Spleen (tissue), 11 donors: ENCODE measurements at regions not wholly inside any gene's neighbourhood (a gene's known extent, or its start where the extent isn't known, plus 50 kb on each side); places are given as distances from the start of the nearest gene placed in this dataset.

Experiments used
- DNase-seq: peaks from one replicate; pipeline ENCODE4 v3.0.0-alpha.2; 2020
- H3K27ac ChIP-seq, 8 donors: fragments of 200-600 bp; sonication (generic) in 7 of 8; 1 replicate in 4 of 8; 2 replicates in 4 of 8; pipeline versions ENCODE4 v1.5.0 to v1.8.0; 2016 to 2021; ENCODE audit warnings: inconsistent platforms in 4 of 8, mild to moderate bottlenecking in 4 of 8, moderate library complexity in 1 of 8
- H3K27me3 ChIP-seq, 7 donors: fragments of 200-600 bp; sonication (generic) in 6 of 7; replicated peaks in 1 of 7; 1 replicate in 4 of 7; 2 replicates in 3 of 7; pipeline versions ENCODE4 v1.5.0 to v1.8.0; 2016 to 2021; ENCODE audit warnings: inconsistent platforms in 3 of 7, mild to moderate bottlenecking in 1 of 7
- H3K36me3 ChIP-seq, 6 donors: fragments of 200-600 bp; sonication (generic) in 5 of 6; 1 replicate in 4 of 6; 2 replicates in 2 of 6; pipeline versions ENCODE4 v1.5.0 to v1.8.0; 2016 to 2021; ENCODE audit warnings: inconsistent platforms in 2 of 6
- H3K4me1 ChIP-seq, 6 donors: fragments of 200-600 bp; sonication (generic) in 5 of 6; 1 replicate in 3 of 6; 2 replicates in 3 of 6; pipeline versions ENCODE4 v1.5.0 to v1.8.0; 2016 to 2021; ENCODE audit warnings: inconsistent platforms in 3 of 6
- H3K4me3 ChIP-seq, 8 donors: fragments of 200-600 bp; sonication (generic) in 7 of 8; 1 replicate in 4 of 8; 2 replicates in 4 of 8; pipeline versions ENCODE4 v1.5.0 to v1.8.0; 2016 to 2021; ENCODE audit warnings: inconsistent platforms in 4 of 8, mild to moderate bottlenecking in 4 of 8, moderate library complexity in 2 of 8
- H3K9me3 ChIP-seq, 8 donors: fragments of 200-600 bp; sonication (generic) in 7 of 8; 1 replicate in 4 of 8; 2 replicates in 4 of 8; pipeline versions ENCODE4 v1.5.0 to v1.8.0; 2016 to 2021; ENCODE audit warnings: inconsistent platforms in 4 of 8
- CTCF ChIP-seq, 11 experiments: fragments of 200-600 bp in 7 of 11; fragments of 450-650 bp in 4 of 11; sonication (generic) in 4 of 11; IDR thresholded peaks in 8 of 11; conservative IDR thresholded peaks in 3 of 11; 1 replicate in 7 of 11; 2 replicates in 4 of 11; pipeline versions ENCODE4 v1.4.0 to v1.8.0; 2016 to 2021; ENCODE audit warnings: antibody characterized with exemption in 11 of 11, inconsistent platforms in 4 of 11, mild to moderate bottlenecking in 1 of 11
- POLR2A ChIP-seq, 3 donors: fragments of 450-650 bp; IDR thresholded peaks; one replicate each; pipeline ENCODE4 v1.5.1; 2017; ENCODE audit warnings: antibody characterized with exemption in 3 of 3, mild to moderate bottlenecking in 1 of 3
- POLR2AphosphoS5 ChIP-seq, 3 donors: sonication (generic); formaldehyde crosslinking; IDR thresholded peaks; one replicate each; pipeline ENCODE4 v1.5.1; 2017; ENCODE audit warnings: antibody characterized with exemption in 3 of 3
- WGBS, 5 donors: extraction: QIAGEN DNeasy Blood & Tissue Kit in 3 of 5; methylation state at CpG; one replicate each; pipeline versions ENCODE4 v1.1.5 to v1.1.7; 2013 to 2018; 5-methylcytosine and 5-hydroxymethylcytosine counted together
- intact Hi-C: fragments of 100-400 bp; cut with DNase I; formaldehyde crosslinking; loops from one replicate; pipeline ENCODE4 v1.15.0; 2023; ENCODE audit warnings: low total_unique reads
- donor health status: healthy with polysubstance abuse.
- donor health status: DM: no; HTN: no; CAD: no; lungs with moderate emphysema.
- donor health status: DM: no; HTN: no; CAD: no.
- donor health status: Bipolar disorder and iron deficiency.
- donor health status: healthy.
- donor health status: DM: no; HTN: no; CAD: no.
- donor health status: DM: yes; HTN: yes; CAD: no.

DNA sequence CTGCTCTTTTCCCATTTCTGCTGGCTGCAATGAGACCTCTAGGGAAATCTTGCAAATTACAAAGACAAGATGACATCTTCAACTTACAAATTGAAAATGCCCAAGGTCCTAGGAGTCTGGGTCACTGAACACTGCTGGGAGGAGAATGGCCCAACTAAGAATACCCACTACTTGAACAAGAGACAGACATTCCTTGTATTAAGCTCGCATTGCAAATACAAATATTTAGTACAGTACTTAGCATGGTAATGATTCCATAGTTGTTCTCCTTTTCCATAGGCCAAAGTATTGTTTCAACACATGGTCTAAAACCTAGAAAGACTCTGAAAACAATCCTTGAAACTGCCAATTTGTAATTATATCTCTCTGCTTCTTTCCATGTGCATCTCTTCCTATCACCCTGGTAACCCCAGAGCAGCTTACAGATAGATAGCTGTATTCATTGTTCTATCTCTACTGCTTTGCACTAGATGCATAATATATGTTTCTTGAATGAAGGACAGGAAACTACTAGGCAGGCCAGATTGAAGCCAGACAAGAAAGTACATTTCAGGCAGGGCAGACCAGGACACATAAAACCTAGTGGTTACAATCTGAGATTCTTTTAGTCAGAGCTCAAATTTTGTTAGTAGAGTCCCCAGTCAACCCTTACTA is 1545.7 kb upstream of the TENM4 start:
- no peak overlapping the region for H3K4me3 ChIP-seq
- no peak for DNase-seq
- peaks cover 0 to 10% (median 0%) of the 10 kb centered on the region in 8 donors for H3K9me3 ChIP-seq
- 80 to 92% (median 88%) methylated on average over 1 of the region's 1 CpG for WGBS, 5 donors
- H3K27me3 ChIP-seq = no peaks in the 10 kb centered on the region
- H3K27ac ChIP-seq = no peak overlapping the region
- no peaks in the 10 kb centered on the region for H3K4me1 ChIP-seq
- no peak for TF ChIP-seq POLR2AphosphoS5 (IDR thresholded peaks at IDR 0.05)
- TF ChIP-seq CTCF (IDR thresholded peaks at IDR 0.05 in 8 of 11, conservative IDR thresholded peaks at IDR 0.05 in 3 of 11) = no peak
- no peak for TF ChIP-seq POLR2A (IDR thresholded peaks at IDR 0.05)
- intact Hi-C loops = no loop called here
- no peaks in the 10 kb centered on the region for H3K36me3 ChIP-seq

GRCh38 chr11:80980227-80980626 is 1539.4 kb upstream of the TENM4 start:
- no peak for DNase-seq
- intact Hi-C loops = no loop called here

GRCh38 chr11:80973786-80974185 is 1533.0 kb upstream of the TENM4 start:
- intact Hi-C loops = no loop called here
- H3K27me3 ChIP-seq = no peaks in the 10 kb centered on the region
- DNase-seq = no peak
- H3K9me3 ChIP-seq = no peaks in the 10 kb centered on the region
- WGBS, 5 donors = 75 to 90% (median 79%) methylated on average over 2 of the region's 2 CpGs
- no peak overlapping the region for H3K27ac ChIP-seq
- no peak overlapping the region for H3K4me3 ChIP-seq
- TF ChIP-seq POLR2A (IDR thresholded peaks at IDR 0.05) = no peak
- H3K4me1 ChIP-seq = no peaks in the 10 kb centered on the region
- no peaks in the 10 kb centered on the region for H3K36me3 ChIP-seq

More at GRCh38 chr11:80980227-80980626, 1539.4 kb upstream of the TENM4 start:
- Histone ChIP-seq H3K36me3 (no peaks in the 10 kb centered on the region), H3K4me3 (no peak overlapping the region), H3K27me3 (no peaks in the 10 kb centered on the region), H3K27ac (no peak overlapping the region), H3K4me1 (no peaks in the 10 kb centered on the region), H3K9me3 (no peaks in the 10 kb centered on the region)
- TF ChIP-seq POLR2AphosphoS5 (IDR thresholded peaks at IDR 0.05) (no peak), POLR2A (IDR thresholded peaks at IDR 0.05) (no peak), CTCF (IDR thresholded peaks at IDR 0.05 in 8 of 11, conservative IDR thresholded peaks at IDR 0.05 in 3 of 11) (no peak)

DNA sequence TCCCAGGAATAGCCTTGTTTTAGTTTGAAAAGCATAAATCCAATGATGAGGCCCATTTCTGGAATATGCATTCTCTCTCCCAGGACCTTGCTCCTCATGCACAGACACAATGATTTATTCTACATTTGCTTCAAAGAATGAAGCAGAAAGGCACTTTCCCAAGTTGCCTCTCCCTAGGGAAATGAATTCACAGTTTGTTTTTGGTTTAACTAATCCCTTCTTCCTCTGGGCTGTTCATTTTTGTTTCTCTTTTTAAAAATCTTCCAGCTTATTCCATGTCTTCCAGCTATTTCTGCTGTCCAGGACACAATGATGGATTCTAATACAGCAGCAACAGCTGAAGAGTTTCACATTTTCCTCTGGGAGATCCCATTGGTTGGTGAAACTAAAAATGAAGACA is 1529.2 kb upstream of the TENM4 start:
- no peak for DNase-seq
- intact Hi-C loops = no loop called here

More for the DNA sequence above, 1529.2 kb upstream of the TENM4 start:
- H3K4me1 ChIP-seq = no peaks in the 10 kb centered on the region
- no peak overlapping the region for H3K27ac ChIP-seq
- H3K9me3 ChIP-seq = peaks cover 0 to 5% (median 0%) of the 10 kb centered on the region in 8 donors
- no peaks in the 10 kb centered on the region for H3K27me3 ChIP-seq
- no peaks in the 10 kb centered on the region for H3K36me3 ChIP-seq
- H3K4me3 ChIP-seq = no peak overlapping the region
- TF ChIP-seq CTCF (IDR thresholded peaks at IDR 0.05 in 8 of 11, conservative IDR thresholded peaks at IDR 0.05 in 3 of 11) = no peak
- no peak for TF ChIP-seq POLR2A (IDR thresholded peaks at IDR 0.05)
